CD14-positive monocyte (primary cell): ENCODE measurements at regions not wholly inside any gene's neighbourhood (a gene's known extent, or its start where the extent isn't known, plus 50 kb on each side); places are given as distances from the start of the nearest gene placed in this dataset.

Experiments used
- DNase-seq, 3 donors: peaks; one replicate each; pipeline ENCODE4 v3.0.0-alpha.2; 2011 to 2022
- H2AFZ ChIP-seq: 2 replicates; pipeline ENCODE4 v1.6.0; 2012; ENCODE audit warnings: mild to moderate bottlenecking, low read depth, low read length, inconsistent platforms; ENCODE audit not compliant: insufficient read depth, poor library complexity, severe bottlenecking
- H3K27ac ChIP-seq, 2 donors: 1 replicate in 1 of 2; 2 replicates in 1 of 2; pipeline ENCODE4 v1.5.1; 2012 to 2013; ENCODE audit warnings: low read length in 2 of 2, control low read depth in 1 of 2, inconsistent platforms in 1 of 2, low read depth in 1 of 2, mild to moderate bottlenecking in 1 of 2
- H3K27me3 ChIP-seq, 2 donors: one replicate each; pipeline versions ENCODE4 v1.6.0 to v1.6.1; 2011 to 2013; ENCODE audit warnings: low read length in 2 of 2; ENCODE audit not compliant: control insufficient read depth in 2 of 2, insufficient read depth in 2 of 2
- H3K36me3 ChIP-seq, 2 donors: replicated peaks in 1 of 2; 1 replicate in 1 of 2; 2 replicates in 1 of 2; pipeline versions ENCODE4 v1.5.1 to v1.6.1; 2012 to 2013; ENCODE audit warnings: low read length in 2 of 2, control low read depth in 1 of 2, inconsistent platforms in 1 of 2, mild to moderate bottlenecking in 1 of 2; ENCODE audit not compliant: insufficient read depth in 2 of 2, control insufficient read depth in 1 of 2
- H3K4me1 ChIP-seq, 2 donors: 1 replicate in 1 of 2; 2 replicates in 1 of 2; pipeline versions ENCODE4 v1.5.1 to v1.6.1; 2012 to 2013; ENCODE audit warnings: low read length in 2 of 2, control low read depth in 1 of 2, inconsistent platforms in 1 of 2, mild to moderate bottlenecking in 1 of 2, moderate library complexity in 1 of 2; ENCODE audit not compliant: insufficient read depth in 2 of 2, control insufficient read depth in 1 of 2
- H3K4me2 ChIP-seq: replicated peaks from 2 replicates; pipeline ENCODE3; 2012; ENCODE audit warnings: low read length, moderate library complexity, mild to moderate bottlenecking; ENCODE audit not compliant: poor library complexity, severe bottlenecking; ENCODE audit errors: extremely low read depth
- H3K4me3 ChIP-seq, 3 experiments: fragments of 200-600 bp in 1 of 3; sonication (generic) in 1 of 3; replicated peaks in 1 of 3; 1 replicate in 2 of 3; 2 replicates in 1 of 3; pipeline ENCODE4 v1.5.1; 2011 to 2013; ENCODE audit warnings: low read length in 3 of 3, mild to moderate bottlenecking in 3 of 3, control low read depth in 2 of 3, low read depth in 2 of 3, inconsistent platforms in 1 of 3, moderate library complexity in 1 of 3
- H3K79me2 ChIP-seq: 2 replicates; pipeline ENCODE4 v1.6.0; 2012; ENCODE audit warnings: mild to moderate bottlenecking, control low read depth, inconsistent platforms, low read length, moderate library complexity; ENCODE audit not compliant: insufficient read depth
- H3K9ac ChIP-seq: 2 replicates; pipeline ENCODE4 v1.6.0; 2017; ENCODE audit warnings: low read length, mild to moderate bottlenecking; ENCODE audit not compliant: insufficient read depth, poor library complexity, severe bottlenecking
- H3K9me3 ChIP-seq, 2 donors: replicated peaks in 1 of 2; 1 replicate in 1 of 2; 2 replicates in 1 of 2; pipeline versions ENCODE4 v1.5.1 to v1.6.1; 2012 to 2013; ENCODE audit warnings: low read length in 2 of 2, control low read depth in 1 of 2; ENCODE audit not compliant: control insufficient read depth in 1 of 2, insufficient read depth in 1 of 2
- H4K20me1 ChIP-seq: 2 replicates; pipeline ENCODE4 v1.6.0; 2012; ENCODE audit warnings: mild to moderate bottlenecking, low read length, control low read depth, moderate library complexity; ENCODE audit not compliant: insufficient read depth
- H3K27ac Mint-ChIP-seq, 7 donors: one replicate each; pipeline ENCODE4 v1.8.0; 2020; ENCODE audit warnings: mild to moderate bottlenecking in 7 of 7, mixed read lengths in 7 of 7, moderate library complexity in 6 of 7, inconsistent platforms in 2 of 7
- H3K27me3 Mint-ChIP-seq, 3 donors: one replicate each; pipeline ENCODE4 v1.8.0; 2021 to 2022; ENCODE audit warnings: low read depth in 3 of 3, mild to moderate bottlenecking in 3 of 3, mixed read lengths in 3 of 3, moderate library complexity in 3 of 3, inconsistent platforms in 1 of 3
- H3K36me3 Mint-ChIP-seq, 2 donors: one replicate each; pipeline ENCODE4 v1.8.0; 2020; ENCODE audit warnings: mixed read lengths in 2 of 2, inconsistent platforms in 1 of 2, mild to moderate bottlenecking in 1 of 2
- H3K4me1 Mint-ChIP-seq: one replicate; pipeline ENCODE4 v1.8.0; 2020; ENCODE audit warnings: mild to moderate bottlenecking, mixed read lengths
- H3K4me3 Mint-ChIP-seq, 2 donors: one replicate each; pipeline ENCODE4 v1.8.0; 2020; ENCODE audit warnings: mild to moderate bottlenecking in 2 of 2, mixed read lengths in 2 of 2, moderate library complexity in 1 of 2
- H3K9me3 Mint-ChIP-seq, 7 donors: one replicate each; pipeline ENCODE4 v1.8.0; 2020 to 2022; ENCODE audit warnings: mixed read lengths in 7 of 7, mild to moderate bottlenecking in 6 of 7, moderate library complexity in 6 of 7, inconsistent platforms in 2 of 7
- CTCF ChIP-seq: fragments of 200-600 bp; IDR thresholded peaks from one replicate; pipeline ENCODE4 v1.8.0; 2022; ENCODE audit warnings: antibody characterized with exemption, mild to moderate bottlenecking
- WGBS: methylation state at CpG from one replicate; pipeline ENCODE4 v1.1.5; 2013; ENCODE audit warnings: missing lambda C conversion rate; ENCODE audit not compliant: insufficient coverage; 5-methylcytosine and 5-hydroxymethylcytosine counted together
- intact Hi-C, 2 donors: fragments of 100-400 bp; cut with micrococcal nuclease; formaldehyde crosslinking; loops; one replicate each; pipeline versions ENCODE4 v1.15.0 to v1.15.1; 2023

GRCh38 chr5:4765411-4765810 lies 374.7 kb upstream of the ADAMTS16 start:
- H2AFZ ChIP-seq = no peak overlapping the region
- DNase-seq = no peak
- intact Hi-C loops = no loop called here
- Mint-ChIP-seq H3K9me3 (peaks cover 0 to 10% (median 3%) of the 10 kb centered on the region in 7 donors), H3K36me3 (no peaks in the 10 kb centered on the region), H3K4me3 (no peak overlapping the region), H3K4me1 (no peaks in the 10 kb centered on the region), H3K27ac (no peak overlapping the region), H3K27me3 (no peaks in the 10 kb centered on the region)
- no peak overlapping the region for H3K9ac ChIP-seq
- no peaks in the 10 kb centered on the region for H3K36me3 ChIP-seq
- no peaks in the 10 kb centered on the region for H3K79me2 ChIP-seq
- no peaks in the 10 kb centered on the region for H4K20me1 ChIP-seq
- no peak overlapping the region for H3K4me3 ChIP-seq
- H3K27me3 ChIP-seq = no peaks in the 10 kb centered on the region
- peaks cover 4 to 11% of the 10 kb centered on the region in 2 donors for H3K9me3 ChIP-seq
- TF ChIP-seq CTCF = no peak
- WGBS = 100% methylated on average over 2 of the region's 2 CpGs
- H3K4me2 ChIP-seq = no peak overlapping the region
- H3K27ac ChIP-seq = no peak overlapping the region
- H3K4me1 ChIP-seq = no peaks in the 10 kb centered on the region

- Mint-ChIP-seq H3K27me3 (no peaks in the 10 kb centered on the region), H3K9me3 (peaks cover 0 to 12% (median 8%) of the 10 kb centered on the region in 7 donors), H3K4me1 (no peaks in the 10 kb centered on the region), H3K27ac (no peak overlapping the region), H3K36me3 (no peaks in the 10 kb centered on the region), H3K4me3 (no peak overlapping the region)
- peaks cover 4 to 15% of the 10 kb centered on the region in 2 donors for H3K9me3 ChIP-seq
- no peak overlapping the region for H3K4me2 ChIP-seq
- H3K36me3 ChIP-seq = no peaks in the 10 kb centered on the region
- no CpG with 5 or more reads among the region's 1 CpG for WGBS
- no peak overlapping the region for H3K27ac ChIP-seq
- intact Hi-C loops = no loop called here
- H3K27me3 ChIP-seq = no peaks in the 10 kb centered on the region
- H4K20me1 ChIP-seq = no peaks in the 10 kb centered on the region
- H3K79me2 ChIP-seq = no peaks in the 10 kb centered on the region
- no peak for DNase-seq
- no peak for TF ChIP-seq CTCF
- H3K9ac ChIP-seq = no peak overlapping the region
- no peak overlapping the region for H3K4me3 ChIP-seq
- no peaks in the 10 kb centered on the region for H3K4me1 ChIP-seq
- no peak overlapping the region for H2AFZ ChIP-seq
These were observed 374.0 kb upstream of the ADAMTS16 start for GRCh38 chr5:4766101-4766500.
